DMS 273 treated with DMSO at 0.1 percent for 48 hours (cell line): ENCODE measurements at regions not wholly inside any gene's neighbourhood (a gene's known extent, or its start where the extent isn't known, plus 50 kb on each side); places are given as distances from the start of the nearest gene placed in this dataset.
"Not testable (repeated sequence)": the region's sequence is repeated elsewhere in the genome, so short reads cannot be mapped to it uniquely, and the experiment has no call there.

Experiments
- DNase-seq: peaks from one replicate; lab custom pipeline; 2025; lab: John Stamatoyannopoulos, UW

- DNase-seq, result no peak
These were observed 63.8 kb downstream of the SLITRK2 start for GRCh38 chrX:145881175-145881995.

DNA sequence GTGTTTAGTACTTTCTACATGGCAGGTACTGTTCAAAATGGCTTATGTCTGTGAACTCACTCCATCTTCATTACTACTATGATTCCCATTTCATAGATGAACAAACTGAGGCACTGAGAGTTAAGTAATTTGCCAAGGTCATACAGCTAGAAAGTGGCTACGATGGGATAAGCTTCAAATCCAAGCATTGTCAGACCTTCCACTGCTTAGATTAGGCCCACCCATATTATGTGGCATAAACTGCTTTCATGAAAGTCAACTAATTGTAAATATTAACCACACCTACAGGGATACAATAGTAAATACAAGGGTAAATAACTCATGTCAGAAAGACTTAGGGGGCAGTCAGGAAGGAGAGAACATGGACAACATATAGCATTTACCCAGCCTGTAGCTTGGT, 68.8 kb downstream of the SLITRK2 start:
- DNase-seq, result no peak

DNA sequence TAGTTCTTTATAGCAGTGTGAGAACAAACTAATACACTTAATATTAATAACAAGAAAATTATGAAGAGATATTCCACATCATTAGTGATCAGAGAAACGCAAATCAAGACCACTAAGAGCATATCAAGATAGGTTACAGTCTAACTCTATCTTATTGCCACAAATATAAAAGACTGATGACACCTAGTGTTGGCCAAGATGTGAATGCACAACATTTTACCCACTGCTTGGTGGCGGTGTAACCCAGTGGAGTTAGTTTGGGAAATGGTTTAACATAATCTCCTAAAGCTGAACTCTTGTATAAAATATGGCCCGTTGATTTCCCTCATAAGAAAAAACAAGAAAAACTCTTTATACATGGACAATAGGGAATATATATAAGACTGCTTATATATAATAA, 92.4 kb downstream of the SLITRK2 start:
- DNase-seq, result no peak

DNA sequence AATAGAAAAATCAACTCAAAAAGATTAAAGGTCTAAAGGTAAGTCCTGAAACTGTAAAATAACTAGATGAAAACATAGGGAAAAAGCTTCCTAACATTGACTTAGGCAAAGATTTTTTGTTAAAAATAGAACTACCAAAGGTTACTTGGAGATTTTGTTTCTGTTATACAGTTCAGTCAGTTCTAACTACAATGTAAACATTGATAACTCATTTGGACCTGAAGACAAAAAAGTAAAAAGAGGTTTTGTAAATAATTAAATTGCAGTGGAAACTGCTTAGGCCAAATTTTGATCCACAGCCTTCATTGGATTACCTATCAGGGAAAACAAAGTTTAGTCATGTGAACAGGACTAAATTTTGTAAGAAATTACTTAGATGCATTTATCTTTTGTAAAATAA, 101.8 kb downstream of the SLITRK2 start:
- no peak for DNase-seq

DNA sequence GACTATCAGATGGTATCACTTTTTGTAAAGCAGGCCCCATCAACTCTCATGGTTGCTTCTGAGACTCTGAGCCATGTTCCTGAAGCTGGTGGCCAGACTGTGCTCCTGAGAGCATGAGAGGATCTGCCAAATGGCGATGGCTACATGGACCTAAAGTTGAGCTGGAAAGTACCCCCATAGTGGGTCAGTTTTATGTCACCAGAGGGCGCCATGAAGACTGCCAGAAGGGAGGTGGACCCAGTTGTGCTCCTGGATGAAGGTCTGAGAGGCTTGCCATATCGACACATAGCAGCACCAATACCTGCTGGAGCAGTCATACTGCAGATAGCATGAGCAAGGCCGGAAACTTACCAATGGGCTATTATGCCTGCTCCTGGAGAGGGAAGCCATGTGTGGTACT, 105.7 kb downstream of the SLITRK2 start:
- DNase-seq, result no peak

DNA sequence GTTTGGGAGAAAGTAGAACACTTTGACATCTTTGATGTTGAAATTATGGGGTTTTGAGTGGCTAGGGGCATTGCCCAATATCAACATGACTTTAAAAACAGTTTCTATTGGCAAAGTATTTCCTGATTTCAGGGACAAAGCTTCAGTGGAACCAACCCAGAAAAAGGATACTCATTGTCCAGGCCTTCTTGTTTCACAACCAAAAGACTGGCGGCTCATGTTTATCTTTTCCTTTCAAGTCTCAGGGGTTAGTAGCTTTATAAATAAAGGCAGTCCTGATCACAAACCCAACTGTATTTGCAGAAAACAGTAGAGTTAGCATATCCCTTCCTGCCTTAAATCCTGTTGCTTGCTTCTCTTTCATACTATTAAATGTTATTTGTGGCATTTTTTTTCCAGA, 119.1 kb downstream of the SLITRK2 start:
- no peak for DNase-seq

DNA sequence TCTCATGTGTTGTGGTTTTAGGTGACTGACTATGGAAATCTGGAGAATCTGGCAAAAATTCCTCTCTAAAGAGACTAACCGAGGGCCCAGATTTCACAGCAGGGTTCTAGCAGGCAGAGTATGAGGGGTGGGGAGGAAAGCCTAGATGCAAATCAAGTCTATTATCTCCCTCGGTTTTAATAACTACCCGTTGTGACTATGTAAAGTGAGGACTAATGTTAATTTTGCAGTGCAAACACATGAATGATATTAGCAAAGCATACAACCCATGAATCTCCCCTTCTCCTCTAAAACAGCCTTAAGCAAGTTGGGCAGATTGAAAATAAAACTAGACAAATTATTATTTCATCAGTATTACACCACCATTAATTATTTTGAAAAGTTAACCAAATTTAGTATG, 131.4 kb downstream of the SLITRK2 start:
- DNase-seq, result no peak

DNA sequence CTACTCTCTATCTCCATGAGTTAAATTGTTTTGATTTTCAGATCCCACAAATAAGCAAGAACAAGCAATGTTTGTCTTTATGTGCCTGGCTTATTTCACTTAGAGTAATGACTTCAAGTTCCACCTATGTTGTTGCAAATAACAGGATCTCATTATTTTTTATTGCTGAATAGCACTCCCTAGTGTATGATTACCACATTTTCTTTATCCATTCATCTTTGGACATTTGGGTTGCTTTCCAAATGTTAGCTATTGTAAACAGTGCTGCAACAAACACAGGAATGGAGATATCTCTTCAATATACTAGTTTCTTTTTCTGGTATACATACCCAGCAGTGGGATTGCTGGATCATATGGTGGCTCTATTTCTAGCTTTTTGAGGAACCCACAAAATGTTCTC, 136.0 kb downstream of the SLITRK2 start:
- DNase-seq, result no peak

- DNase-seq, result no peak
These were observed 172.4 kb downstream of the SLITRK2 start for GRCh38 chrX:145990051-145990450.

GRCh38 chrX:146006637-146007036, 189.0 kb downstream of the SLITRK2 start:
- no peak for DNase-seq

GRCh38 chrX:146036000-146036399, 218.4 kb downstream of the SLITRK2 start:
- no peak for DNase-seq

- no peak for DNase-seq
These were observed 224.1 kb downstream of the SLITRK2 start for GRCh38 chrX:146041741-146042140.

DNA sequence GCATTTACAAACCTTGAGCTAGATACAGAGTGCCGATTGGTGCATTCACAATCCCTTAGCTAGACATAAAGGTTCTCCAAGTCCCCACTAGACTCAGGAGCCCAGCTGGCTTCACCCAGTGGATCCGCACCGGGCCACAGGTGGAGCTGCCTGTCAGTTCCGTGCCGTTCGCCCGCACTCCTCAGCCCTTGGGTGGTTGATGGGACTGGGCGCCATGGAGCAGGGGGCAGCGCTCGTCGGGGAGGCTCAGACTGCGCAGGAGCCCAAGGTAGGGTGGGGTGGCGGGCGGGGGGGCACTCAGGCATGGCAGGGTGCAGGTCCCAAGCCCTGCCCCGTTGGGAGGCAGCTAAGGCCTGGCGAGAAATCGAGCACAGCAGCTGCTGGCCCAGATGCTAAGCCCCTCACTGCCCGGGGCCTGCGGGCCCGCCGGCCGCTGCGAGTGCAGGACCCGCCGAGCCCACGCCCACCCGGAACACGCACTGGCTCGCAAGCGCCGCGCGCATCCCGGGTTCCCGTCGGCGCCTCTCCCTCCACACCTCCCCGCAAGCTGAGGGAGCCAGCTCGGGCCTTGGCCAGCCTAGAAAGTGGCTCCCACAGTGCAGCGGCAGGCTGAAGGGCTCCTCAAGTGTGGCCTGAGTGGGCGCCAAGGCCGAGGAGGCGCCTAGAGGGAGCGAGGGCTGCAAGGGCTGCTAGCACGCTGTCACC, 228.5 kb downstream of the SLITRK2 start:
- DNase-seq, result not testable (repeated sequence)

GRCh38 chrX:146049568-146049967, 231.9 kb downstream of the SLITRK2 start:
- not testable (repeated sequence) for DNase-seq

GRCh38 chrX:146054311-146054710, 236.7 kb downstream of the SLITRK2 start:
- peak; percentile 75 for DNase-seq

DNA sequence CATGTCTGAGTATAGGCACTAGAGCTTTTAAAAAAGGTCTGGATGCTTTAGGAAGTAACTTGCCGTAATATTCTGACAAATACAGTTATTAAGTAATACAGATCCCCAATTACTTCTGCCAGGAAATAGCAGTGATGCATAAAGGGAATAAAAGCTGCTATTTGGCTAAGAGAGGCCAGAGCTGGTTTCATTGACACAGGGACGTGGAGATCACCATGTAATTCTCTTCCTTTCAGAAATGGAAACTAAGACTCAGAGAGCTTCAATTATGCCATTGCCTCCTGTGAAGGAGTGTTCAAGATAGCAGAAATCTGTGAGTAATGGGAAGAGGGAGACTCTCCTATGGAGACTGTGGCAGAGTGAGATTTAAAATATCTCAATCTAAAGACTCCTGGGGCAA, 238.1 kb downstream of the SLITRK2 start:
- no peak for DNase-seq

GRCh38 chrX:146056511-146057081, 239.0 kb downstream of the SLITRK2 start:
- no peak for DNase-seq

- DNase-seq, result no peak
These were observed 246.5 kb downstream of the SLITRK2 start for GRCh38 chrX:146064156-146064555.

GRCh38 chrX:146090732-146091131, 273.1 kb downstream of the SLITRK2 start:
- no peak for DNase-seq

GRCh38 chrX:146109362-146109761, 291.7 kb downstream of the SLITRK2 start:
- no peak for DNase-seq

GRCh38 chrX:146119074-146119473, 301.4 kb downstream of the SLITRK2 start:
- not testable (repeated sequence) for DNase-seq

DNA sequence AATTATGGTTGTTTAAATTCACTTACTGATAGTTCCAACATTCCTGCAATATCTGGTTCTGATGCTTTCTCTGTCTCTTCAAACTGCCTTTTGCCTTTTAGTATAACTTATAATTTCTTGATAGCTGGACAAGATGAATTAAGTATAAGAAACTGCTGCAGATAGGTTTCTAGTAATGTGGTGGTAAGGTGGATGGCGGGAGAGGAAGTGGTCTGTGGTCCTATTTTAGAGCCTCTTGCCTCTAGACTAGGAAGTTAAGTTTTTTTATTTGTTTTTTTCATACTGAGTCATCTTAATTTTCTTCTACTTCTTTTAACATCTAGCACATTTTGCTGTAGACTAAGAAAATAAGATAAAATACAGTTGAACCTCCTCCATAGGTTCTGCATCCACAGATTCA, 310.0 kb downstream of the SLITRK2 start:
- DNase-seq, result no peak

DNA sequence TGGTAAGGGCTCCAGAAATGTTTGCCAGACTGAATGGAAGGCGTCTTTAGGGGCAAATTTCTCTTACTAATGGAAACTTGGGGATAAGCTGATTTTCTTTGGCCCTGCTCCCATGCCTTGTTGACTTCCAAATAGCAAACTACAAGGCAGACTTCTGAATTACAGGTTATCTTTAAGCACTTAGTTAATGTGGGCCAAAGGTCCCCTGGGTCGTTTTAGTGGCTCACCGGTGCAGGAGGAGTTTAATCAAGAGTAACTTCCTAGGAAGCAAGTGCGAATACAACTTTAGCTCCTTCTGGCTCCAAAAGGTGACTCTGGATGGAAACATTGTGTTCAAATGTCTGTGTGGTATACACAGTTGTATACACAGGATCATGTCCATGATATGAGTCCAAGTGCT, 323.6 kb downstream of the SLITRK2 start:
- DNase-seq, result no peak
